ENCODE measurements at regions not wholly inside any gene's neighbourhood (a gene's known extent, or its start where the extent isn't known, plus 50 kb on each side); places are given as distances from the start of the nearest gene placed in this dataset.

- H2AFZ ChIP-seq (replicated peaks): no peak overlapping the region
- H3K4me3 ChIP-seq: no peak overlapping the region
- no peak overlapping the region for H3K4me3 Mint-ChIP-seq
- no peaks in the 10 kb centered on the region for H3K36me3 ChIP-seq
- no peak overlapping the region for H3K4me2 ChIP-seq
- H3K4me1 Mint-ChIP-seq: peaks cover 4% of the 10 kb centered on the region
- peaks cover 7% of the 10 kb centered on the region for H3K9me3 Mint-ChIP-seq
- peaks cover 5% of the 10 kb centered on the region for H3K27me3 Mint-ChIP-seq (ENCODE audit: insufficient read depth, low read depth)
- TF ChIP-seq CTCF (IDR thresholded peaks at IDR 0.05) (no peak), EZH2phosphoT487 (IDR thresholded peaks at IDR 0.05) (no peak), EZH2 (IDR thresholded peaks at IDR 0.05) (no peak)
- no peak overlapping the region for H3K27ac ChIP-seq
- no peak overlapping the region for H3K27ac Mint-ChIP-seq
- no peaks in the 10 kb centered on the region for H3K36me3 Mint-ChIP-seq
- H3K4me1 ChIP-seq: peaks cover 6% of the 10 kb centered on the region
- no peak overlapping the region for H3K9ac ChIP-seq
- H4K20me1 ChIP-seq (ENCODE audit: low read depth): no peaks in the 10 kb centered on the region
- no peaks in the 10 kb centered on the region for H3K9me3 ChIP-seq (ENCODE audit: low read depth)
- H3F3A ChIP-seq (ENCODE audit: low read depth): no peaks in the 10 kb centered on the region
- H3K27me3 ChIP-seq: no peaks in the 10 kb centered on the region
- H3K79me2 ChIP-seq (ENCODE audit: low read depth): no peaks in the 10 kb centered on the region
- DNase-seq (ENCODE audit: low spot score): no peak
These were observed 991.1 kb downstream of the KCNT2 start for GRCh38 chr1:195617106-195617505.

GRCh38 chr1:195608883-195609282 is 999.4 kb downstream of the KCNT2 start:
- Histone ChIP-seq H3K4me1 (no peaks in the 10 kb centered on the region), H3F3A (ENCODE audit: low read depth) (no peaks in the 10 kb centered on the region), H3K9me3 (ENCODE audit: low read depth) (no peaks in the 10 kb centered on the region), H3K27ac (no peak overlapping the region), H3K9ac (no peak overlapping the region), H3K4me3 (no peak overlapping the region), H3K79me2 (ENCODE audit: low read depth) (no peaks in the 10 kb centered on the region), H3K4me2 (no peak overlapping the region), H2AFZ (replicated peaks) (no peak overlapping the region), H3K27me3 (no peaks in the 10 kb centered on the region), H3K36me3 (no peaks in the 10 kb centered on the region), H4K20me1 (ENCODE audit: low read depth) (no peaks in the 10 kb centered on the region)
- DNase-seq (ENCODE audit: low spot score): peak; percentile 4
- no peaks in the 10 kb centered on the region for H3K9me3 Mint-ChIP-seq
- peaks cover 2% of the 10 kb centered on the region for H3K27me3 Mint-ChIP-seq (ENCODE audit: insufficient read depth, low read depth)
- no peaks in the 10 kb centered on the region for H3K36me3 Mint-ChIP-seq
- no peaks in the 10 kb centered on the region for H3K4me1 Mint-ChIP-seq
- H3K4me3 Mint-ChIP-seq: no peak overlapping the region
- no peak for TF ChIP-seq EZH2 (IDR thresholded peaks at IDR 0.05)
- peak; percentile 41 for TF ChIP-seq CTCF (IDR thresholded peaks at IDR 0.05)
- no peak overlapping the region for H3K27ac Mint-ChIP-seq

GRCh38 chr1:195606483-195606882 is 1001.8 kb downstream of the KCNT2 start:
- no peaks in the 10 kb centered on the region for H3K4me1 ChIP-seq
- TF ChIP-seq CTCF (IDR thresholded peaks at IDR 0.05) (no peak), EZH2 (IDR thresholded peaks at IDR 0.05) (no peak), EZH2phosphoT487 (IDR thresholded peaks at IDR 0.05) (no peak)
- no peak overlapping the region for H2AFZ ChIP-seq (replicated peaks)
- H3K4me3 ChIP-seq: no peak overlapping the region
- Mint-ChIP-seq H3K4me1 (no peaks in the 10 kb centered on the region), H3K36me3 (peaks cover 2% of the 10 kb centered on the region), H3K27me3 (ENCODE audit: insufficient read depth, low read depth) (no peaks in the 10 kb centered on the region), H3K4me3 (no peak overlapping the region), H3K27ac (no peak overlapping the region), H3K9me3 (peaks cover 7% of the 10 kb centered on the region)
- H3K79me2 ChIP-seq (ENCODE audit: low read depth): no peaks in the 10 kb centered on the region
- H3K36me3 ChIP-seq: no peaks in the 10 kb centered on the region
- no peaks in the 10 kb centered on the region for H3K27me3 ChIP-seq
- no peaks in the 10 kb centered on the region for H3F3A ChIP-seq (ENCODE audit: low read depth)
- H3K4me2 ChIP-seq: no peak overlapping the region
- no peak overlapping the region for H3K9ac ChIP-seq
- H4K20me1 ChIP-seq (ENCODE audit: low read depth): no peaks in the 10 kb centered on the region
- no peak overlapping the region for H3K27ac ChIP-seq
- no peaks in the 10 kb centered on the region for H3K9me3 ChIP-seq (ENCODE audit: low read depth)
- no peak for DNase-seq (ENCODE audit: low spot score)

GRCh38 chr1:195604287-195604686 is 1004.0 kb downstream of the KCNT2 start:
- H3K4me3 Mint-ChIP-seq: no peak overlapping the region
- H3K36me3 Mint-ChIP-seq: peaks cover 2% of the 10 kb centered on the region
- no peak overlapping the region for H3K4me3 ChIP-seq
- H3K4me1 ChIP-seq: no peaks in the 10 kb centered on the region
- no peaks in the 10 kb centered on the region for H3K4me1 Mint-ChIP-seq
- H3K9me3 Mint-ChIP-seq: peaks cover 7% of the 10 kb centered on the region
- no peaks in the 10 kb centered on the region for H3K79me2 ChIP-seq (ENCODE audit: low read depth)
- no peaks in the 10 kb centered on the region for H3K36me3 ChIP-seq
- H3K27ac Mint-ChIP-seq: no peak overlapping the region
- H3K27ac ChIP-seq: no peak overlapping the region
- no peak for DNase-seq (ENCODE audit: low spot score)
- H3K27me3 Mint-ChIP-seq (ENCODE audit: insufficient read depth, low read depth): no peaks in the 10 kb centered on the region
- H2AFZ ChIP-seq (replicated peaks): no peak overlapping the region
- no peaks in the 10 kb centered on the region for H3K27me3 ChIP-seq
- TF ChIP-seq CTCF (IDR thresholded peaks at IDR 0.05) (no peak), EZH2 (IDR thresholded peaks at IDR 0.05) (no peak)
- no peaks in the 10 kb centered on the region for H3F3A ChIP-seq (ENCODE audit: low read depth)
- H3K9ac ChIP-seq: no peak overlapping the region
- H3K4me2 ChIP-seq: no peak overlapping the region
- H3K9me3 ChIP-seq (ENCODE audit: low read depth): no peaks in the 10 kb centered on the region
- H4K20me1 ChIP-seq (ENCODE audit: low read depth): no peaks in the 10 kb centered on the region

Measured in neural progenitor cell (in vitro differentiated cells).